Cardiac muscle cell (in vitro differentiated cells and primary cell): ENCODE measurements at regions not wholly inside any gene's neighbourhood (a gene's known extent, or its start where the extent isn't known, plus 50 kb on each side); places are given as distances from the start of the nearest gene placed in this dataset.

ENCODE experiments used
- DNase-seq, 2 donors: peaks; one replicate each; pipeline versions ENCODE4 v3.0.0 to v3.0.0-alpha.2; 2010 to 2017; ENCODE audit warnings: low read depth in 1 of 2, low spot score in 1 of 2
- H3K27ac ChIP-seq: fragments of 200-600 bp; sonication (generic); 2 replicates; pipeline ENCODE4 v1.5.1; 2016
- H3K27me3 ChIP-seq: fragments of 200-600 bp; sonication (generic); 2 replicates; pipeline ENCODE4 v1.6.0; 2016; ENCODE audit warnings: control low read depth
- H3K36me3 ChIP-seq: fragments of 200-600 bp; sonication (generic); 2 replicates; pipeline ENCODE4 v1.5.1; 2016; ENCODE audit warnings: control low read depth
- H3K4me1 ChIP-seq: fragments of 200-600 bp; sonication (generic); 2 replicates; pipeline ENCODE4 v1.8.1; 2017; ENCODE audit warnings: low read depth, mild to moderate bottlenecking, mixed run types
- H3K4me3 ChIP-seq: fragments of 200-600 bp; sonication (generic); 2 replicates; pipeline ENCODE4 v1.5.1; 2016; ENCODE audit warnings: mild to moderate bottlenecking
- H3K9me3 ChIP-seq: fragments of 200-600 bp; sonication (generic); 2 replicates; pipeline ENCODE4 v1.5.1; 2017; ENCODE audit warnings: low read depth, mild to moderate bottlenecking, control low read depth
- TF ChIP-seq, protein P1 (sequence below): IDR thresholded peaks from 2 replicates; pipeline ENCODE4 v1.5.1; 2012; ENCODE audit warnings: low read depth, mild to moderate bottlenecking, low read length

DNA sequence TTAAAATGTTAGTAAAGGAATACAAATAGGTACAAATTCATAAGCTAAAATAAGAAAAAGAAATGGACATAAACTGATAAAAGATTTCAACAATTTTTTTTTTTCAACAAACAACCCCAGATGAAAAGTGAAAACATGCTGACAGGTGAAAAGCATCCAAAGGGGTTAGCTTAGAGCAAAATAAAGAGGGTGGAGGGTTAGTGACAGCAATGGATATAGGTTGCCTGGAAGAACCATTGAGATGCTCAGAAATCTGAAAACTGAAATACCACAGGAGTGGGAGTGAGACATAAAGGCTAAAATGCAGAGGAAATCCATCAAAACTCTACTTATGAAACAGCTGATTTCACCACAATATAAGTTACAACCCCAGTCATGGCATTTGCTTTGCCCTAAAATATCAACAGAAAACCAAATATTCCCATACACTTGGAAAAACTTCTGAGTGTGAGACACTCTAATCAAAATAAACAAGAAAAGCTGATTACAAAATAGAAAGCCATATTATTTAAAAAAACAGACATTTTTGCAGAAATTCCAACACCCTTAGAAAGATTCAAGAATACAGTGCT lies 136.3 kb upstream of the PLEKHG7 start:
- no peak for DNase-seq
- TF ChIP-seq, protein P1, sequence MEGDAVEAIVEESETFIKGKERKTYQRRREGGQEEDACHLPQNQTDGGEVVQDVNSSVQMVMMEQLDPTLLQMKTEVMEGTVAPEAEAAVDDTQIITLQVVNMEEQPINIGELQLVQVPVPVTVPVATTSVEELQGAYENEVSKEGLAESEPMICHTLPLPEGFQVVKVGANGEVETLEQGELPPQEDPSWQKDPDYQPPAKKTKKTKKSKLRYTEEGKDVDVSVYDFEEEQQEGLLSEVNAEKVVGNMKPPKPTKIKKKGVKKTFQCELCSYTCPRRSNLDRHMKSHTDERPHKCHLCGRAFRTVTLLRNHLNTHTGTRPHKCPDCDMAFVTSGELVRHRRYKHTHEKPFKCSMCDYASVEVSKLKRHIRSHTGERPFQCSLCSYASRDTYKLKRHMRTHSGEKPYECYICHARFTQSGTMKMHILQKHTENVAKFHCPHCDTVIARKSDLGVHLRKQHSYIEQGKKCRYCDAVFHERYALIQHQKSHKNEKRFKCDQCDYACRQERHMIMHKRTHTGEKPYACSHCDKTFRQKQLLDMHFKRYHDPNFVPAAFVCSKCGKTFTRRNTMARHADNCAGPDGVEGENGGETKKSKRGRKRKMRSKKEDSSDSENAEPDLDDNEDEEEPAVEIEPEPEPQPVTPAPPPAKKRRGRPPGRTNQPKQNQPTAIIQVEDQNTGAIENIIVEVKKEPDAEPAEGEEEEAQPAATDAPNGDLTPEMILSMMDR, result no peak
- H3K4me3 ChIP-seq, result no peak overlapping the region

DNA sequence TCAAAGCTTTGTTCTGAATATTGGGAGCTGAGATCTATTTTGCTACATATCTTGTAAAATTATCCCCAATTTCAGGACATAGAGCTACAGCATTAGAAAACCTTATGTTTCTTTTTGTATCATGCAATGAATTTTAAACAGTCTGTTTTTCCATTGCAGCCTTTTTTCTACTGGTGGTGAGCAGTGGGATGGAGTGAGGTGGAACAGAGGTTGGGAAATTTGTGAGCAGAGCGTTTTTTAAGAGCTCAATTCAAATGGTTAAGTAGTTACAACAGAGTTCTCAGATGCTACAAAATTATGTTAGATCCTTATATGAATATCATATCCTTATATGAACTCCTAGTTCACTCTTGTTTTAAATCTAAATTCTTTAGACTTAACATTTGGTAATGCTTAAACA lies 139.0 kb upstream of the PLEKHG7 start:
- H3K27me3 ChIP-seq, result no peaks in the 10 kb centered on the region
- DNase-seq, result no peak
- no peaks in the 10 kb centered on the region for H3K36me3 ChIP-seq
- TF ChIP-seq, protein P1, result no peak
- peaks cover 6% of the 10 kb centered on the region for H3K4me1 ChIP-seq
- no peak overlapping the region for H3K27ac ChIP-seq
- H3K4me3 ChIP-seq, result no peak overlapping the region
- H3K9me3 ChIP-seq, result no peaks in the 10 kb centered on the region

More for the DNA sequence above, 136.3 kb upstream of the PLEKHG7 start:
- Histone ChIP-seq H3K27me3 (no peaks in the 10 kb centered on the region), H3K4me1 (peaks cover 4% of the 10 kb centered on the region), H3K27ac (no peak overlapping the region), H3K36me3 (no peaks in the 10 kb centered on the region), H3K9me3 (no peaks in the 10 kb centered on the region)

DNA sequence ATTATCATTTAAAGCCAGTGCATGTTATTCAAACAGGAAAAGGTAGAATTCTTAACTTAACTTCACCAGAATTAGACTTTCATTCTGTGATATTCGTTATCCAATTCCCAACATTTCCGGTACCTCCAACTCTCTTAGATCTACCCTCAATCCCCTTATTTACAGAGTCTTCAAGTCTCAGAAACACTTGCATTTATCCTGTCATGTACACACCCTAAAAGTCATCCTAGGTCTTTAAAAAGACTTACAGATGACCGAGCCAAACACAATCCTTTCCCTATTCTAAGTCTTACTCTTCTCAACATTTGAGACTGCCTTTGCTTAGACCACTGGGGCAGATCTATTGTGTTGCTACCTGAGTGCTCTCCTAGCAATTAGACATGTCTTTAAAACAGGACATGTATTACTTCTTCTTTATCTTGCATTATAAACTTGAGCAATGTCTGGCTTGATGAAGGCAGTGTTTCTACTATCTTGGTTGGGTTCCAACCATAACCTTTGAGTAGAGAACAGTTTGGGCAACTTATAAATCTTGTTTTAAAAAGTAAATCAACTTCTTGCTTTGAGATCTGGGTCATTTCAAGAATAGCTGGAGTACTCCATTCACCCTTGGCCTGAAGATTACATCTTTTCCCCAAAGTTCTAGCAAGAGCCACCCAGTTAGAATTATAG lies 140.6 kb upstream of the PLEKHG7 start:
- Histone ChIP-seq H3K36me3 (no peaks in the 10 kb centered on the region), H3K27me3 (no peaks in the 10 kb centered on the region), H3K9me3 (no peaks in the 10 kb centered on the region), H3K4me1 (peaks cover 6% of the 10 kb centered on the region), H3K27ac (no peak overlapping the region), H3K4me3 (no peak overlapping the region)
- peak in 1 of 2 donors; percentile 44 for DNase-seq
- TF ChIP-seq, protein P1, result no peak

DNA sequence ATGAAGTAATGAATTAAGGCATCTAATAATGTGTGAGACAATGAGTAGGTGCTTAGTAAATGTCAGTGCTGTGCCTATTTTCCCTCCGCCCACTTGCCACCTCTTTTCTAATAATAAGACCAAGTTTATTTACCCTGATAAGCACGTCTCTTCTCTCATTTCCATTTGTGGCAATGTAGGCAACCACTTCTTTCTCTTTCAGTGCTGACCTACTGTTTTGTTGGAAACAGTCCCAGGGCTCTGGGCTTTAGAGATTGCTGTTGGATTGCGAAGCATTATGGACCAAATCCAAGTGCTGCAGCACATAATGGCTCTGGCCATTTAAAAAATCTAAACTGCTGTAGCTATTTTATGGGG lies 141.3 kb upstream of the PLEKHG7 start:
- Histone ChIP-seq H3K4me3 (no peak overlapping the region), H3K27ac (no peak overlapping the region), H3K27me3 (no peaks in the 10 kb centered on the region), H3K4me1 (peaks cover 6% of the 10 kb centered on the region), H3K36me3 (no peaks in the 10 kb centered on the region), H3K9me3 (no peaks in the 10 kb centered on the region)
- TF ChIP-seq, protein P1, result no peak
- DNase-seq, result peak in 1 of 2 donors; percentile 96

DNA sequence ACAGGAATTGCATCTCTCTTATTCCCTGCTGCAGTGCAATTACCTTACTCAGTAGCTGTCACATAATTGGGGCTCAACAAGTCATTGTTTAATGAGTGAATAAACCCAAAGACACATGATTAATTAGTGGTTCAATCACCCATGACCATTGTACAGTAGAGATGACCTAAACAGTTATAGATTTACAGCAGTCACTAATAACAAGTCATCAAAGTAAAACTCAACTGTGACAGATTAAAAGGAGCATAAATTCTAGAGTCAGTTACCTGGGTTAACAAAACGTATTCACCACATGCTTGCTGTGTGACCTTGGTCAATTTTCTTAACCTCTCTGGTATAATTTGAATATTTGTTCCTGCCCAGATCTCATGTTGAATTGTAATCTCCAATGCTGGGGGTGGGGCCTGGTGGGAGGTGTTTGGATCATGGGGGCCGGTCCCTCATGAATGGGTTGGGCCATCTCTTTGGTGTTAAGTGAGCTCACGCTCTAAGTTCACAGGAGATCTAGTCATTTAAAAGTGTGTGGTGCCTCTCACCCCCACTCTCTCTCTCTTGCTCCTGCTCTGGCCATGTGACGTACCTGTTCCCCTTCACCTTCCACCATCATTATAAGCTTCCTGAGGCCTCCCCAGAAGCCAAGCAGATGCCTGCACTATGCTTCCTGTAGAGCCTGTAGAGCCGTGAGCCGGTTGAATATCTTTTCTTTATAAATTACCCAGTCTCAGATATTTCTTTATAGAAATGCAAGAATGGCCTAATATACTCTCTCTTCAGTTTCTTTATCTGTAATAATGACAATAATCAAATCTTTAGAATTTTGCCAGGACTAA lies 141.9 kb upstream of the PLEKHG7 start:
- no peak overlapping the region for H3K27ac ChIP-seq
- H3K36me3 ChIP-seq, result no peaks in the 10 kb centered on the region
- H3K9me3 ChIP-seq, result no peaks in the 10 kb centered on the region
- no peaks in the 10 kb centered on the region for H3K27me3 ChIP-seq
- no peak for DNase-seq
- H3K4me1 ChIP-seq, result peaks cover 6% of the 10 kb centered on the region
- TF ChIP-seq, protein P1, result no peak
- no peak overlapping the region for H3K4me3 ChIP-seq
